Nephron (organoid): ENCODE measurements at regions not wholly inside any gene's neighbourhood (a gene's known extent, or its start where the extent isn't known, plus 50 kb on each side); places are given as distances from the start of the nearest gene placed in this dataset.

Experiments used
- H3K27ac Mint-ChIP-seq, 3 experiments: 2 replicates each; pipeline ENCODE4 v1.8.0; 2020; ENCODE audit warnings: mixed read lengths in 3 of 3, mild to moderate bottlenecking in 2 of 3, moderate library complexity in 1 of 3
- H3K27me3 Mint-ChIP-seq: 2 replicates; pipeline ENCODE4 v1.8.0; 2021; ENCODE audit warnings: low read depth, mild to moderate bottlenecking, moderate library complexity, mixed read lengths
- H3K36me3 Mint-ChIP-seq: 2 replicates; pipeline ENCODE4 v1.8.0; 2020; ENCODE audit warnings: low read depth, mixed read lengths
- H3K4me1 Mint-ChIP-seq: 2 replicates; pipeline ENCODE4 v1.8.0; 2020; ENCODE audit warnings: mixed read lengths
- H3K4me3 Mint-ChIP-seq, 3 experiments: 2 replicates each; pipeline ENCODE4 v1.8.0; 2020; ENCODE audit warnings: mild to moderate bottlenecking in 3 of 3, mixed read lengths in 3 of 3, moderate library complexity in 2 of 3
- H3K9me3 Mint-ChIP-seq: 2 replicates; pipeline ENCODE4 v1.8.0; 2020; ENCODE audit warnings: mixed read lengths
- TF ChIP-seq, protein P1 (sequence below), 3 experiments: fragments of 200-600 bp; sonication (generic); IDR thresholded peaks; one replicate each; pipeline ENCODE4 v1.5.0; 2021; ENCODE audit warnings: antibody characterized with exemption in 3 of 3; ENCODE audit not compliant: unreplicated experiment in 3 of 3

DNA sequence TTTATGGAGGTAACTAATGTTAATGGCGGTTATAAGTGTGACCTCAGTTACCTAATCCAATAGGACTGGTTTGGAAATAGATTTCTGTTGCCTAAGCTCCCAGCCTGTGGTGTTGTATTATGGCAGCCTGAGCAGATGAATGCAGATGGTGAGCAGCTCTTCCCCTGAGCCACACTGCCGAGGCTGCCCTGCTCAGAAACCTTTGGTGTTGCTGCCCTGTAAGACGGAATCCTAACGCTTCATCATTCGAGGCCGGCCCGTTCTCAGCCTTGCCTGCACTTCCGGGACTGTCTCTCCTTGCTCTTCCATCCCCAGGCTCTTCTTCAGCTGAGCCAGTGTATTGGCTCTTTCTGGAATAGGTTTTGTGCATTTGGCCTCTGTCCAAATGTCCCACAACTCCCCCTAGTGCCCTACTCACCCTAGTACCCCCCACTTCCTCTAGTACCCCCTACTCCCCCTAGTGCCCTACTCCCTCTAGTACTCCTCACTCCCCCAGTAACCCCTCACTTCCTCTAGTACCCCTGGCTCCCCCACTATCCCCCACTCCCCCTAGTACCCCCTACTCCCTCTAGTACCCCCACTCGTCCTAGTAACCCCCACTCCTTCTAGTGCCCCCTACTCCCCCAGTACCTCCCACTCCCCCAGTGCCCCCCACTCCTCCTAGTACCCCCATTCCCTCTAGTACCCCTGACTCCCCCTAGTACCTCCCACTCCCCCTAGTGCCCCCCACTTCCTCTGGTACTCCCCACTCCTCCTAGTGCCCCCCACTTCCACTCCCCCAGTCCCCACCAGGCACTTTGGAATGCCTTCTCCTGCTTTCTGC is 106.0 kb upstream of the TAF1B start:
- Mint-ChIP-seq H3K4me3 (no peak overlapping the region), H3K36me3 (no peaks in the 10 kb centered on the region), H3K4me1 (peaks cover 24% of the 10 kb centered on the region), H3K27ac (no peak overlapping the region), H3K9me3 (peaks cover 34% of the 10 kb centered on the region), H3K27me3 (peaks cover 9% of the 10 kb centered on the region)
- TF ChIP-seq, protein P1, sequence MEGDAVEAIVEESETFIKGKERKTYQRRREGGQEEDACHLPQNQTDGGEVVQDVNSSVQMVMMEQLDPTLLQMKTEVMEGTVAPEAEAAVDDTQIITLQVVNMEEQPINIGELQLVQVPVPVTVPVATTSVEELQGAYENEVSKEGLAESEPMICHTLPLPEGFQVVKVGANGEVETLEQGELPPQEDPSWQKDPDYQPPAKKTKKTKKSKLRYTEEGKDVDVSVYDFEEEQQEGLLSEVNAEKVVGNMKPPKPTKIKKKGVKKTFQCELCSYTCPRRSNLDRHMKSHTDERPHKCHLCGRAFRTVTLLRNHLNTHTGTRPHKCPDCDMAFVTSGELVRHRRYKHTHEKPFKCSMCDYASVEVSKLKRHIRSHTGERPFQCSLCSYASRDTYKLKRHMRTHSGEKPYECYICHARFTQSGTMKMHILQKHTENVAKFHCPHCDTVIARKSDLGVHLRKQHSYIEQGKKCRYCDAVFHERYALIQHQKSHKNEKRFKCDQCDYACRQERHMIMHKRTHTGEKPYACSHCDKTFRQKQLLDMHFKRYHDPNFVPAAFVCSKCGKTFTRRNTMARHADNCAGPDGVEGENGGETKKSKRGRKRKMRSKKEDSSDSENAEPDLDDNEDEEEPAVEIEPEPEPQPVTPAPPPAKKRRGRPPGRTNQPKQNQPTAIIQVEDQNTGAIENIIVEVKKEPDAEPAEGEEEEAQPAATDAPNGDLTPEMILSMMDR (IDR thresholded peaks at IDR 0.05; ENCODE audit: unreplicated experiment in 3 of 3) = no peak

DNA sequence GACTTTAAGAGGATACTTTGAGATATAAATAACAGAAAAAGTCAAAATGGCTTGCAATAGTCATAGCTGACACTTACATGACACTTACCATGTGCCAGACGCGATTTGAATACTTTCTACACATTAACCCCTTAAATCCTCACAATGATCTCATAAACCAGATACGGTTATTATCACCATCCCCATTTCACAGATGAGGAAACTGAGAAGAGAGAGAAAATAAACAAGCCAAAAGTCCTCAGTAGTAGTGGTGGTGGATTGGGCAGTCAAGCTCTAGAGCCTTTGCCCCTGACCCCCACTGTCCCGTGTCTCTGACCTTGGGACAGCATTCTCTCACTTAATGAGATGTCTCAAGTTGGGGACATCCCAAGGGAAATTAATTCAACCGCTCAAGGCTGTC is 105.2 kb upstream of the TAF1B start:
- peaks cover 24% of the 10 kb centered on the region for H3K4me1 Mint-ChIP-seq
- H3K36me3 Mint-ChIP-seq = no peaks in the 10 kb centered on the region
- TF ChIP-seq, protein P1 (IDR thresholded peaks at IDR 0.05; ENCODE audit: unreplicated experiment in 3 of 3) = no peak
- no peak overlapping the region for H3K4me3 Mint-ChIP-seq
- peak overlapping the region in 2 of 3 experiments; percentile 8 to 15 for H3K27ac Mint-ChIP-seq
- H3K27me3 Mint-ChIP-seq = peaks cover 9% of the 10 kb centered on the region
- H3K9me3 Mint-ChIP-seq = peaks cover 28% of the 10 kb centered on the region

DNA sequence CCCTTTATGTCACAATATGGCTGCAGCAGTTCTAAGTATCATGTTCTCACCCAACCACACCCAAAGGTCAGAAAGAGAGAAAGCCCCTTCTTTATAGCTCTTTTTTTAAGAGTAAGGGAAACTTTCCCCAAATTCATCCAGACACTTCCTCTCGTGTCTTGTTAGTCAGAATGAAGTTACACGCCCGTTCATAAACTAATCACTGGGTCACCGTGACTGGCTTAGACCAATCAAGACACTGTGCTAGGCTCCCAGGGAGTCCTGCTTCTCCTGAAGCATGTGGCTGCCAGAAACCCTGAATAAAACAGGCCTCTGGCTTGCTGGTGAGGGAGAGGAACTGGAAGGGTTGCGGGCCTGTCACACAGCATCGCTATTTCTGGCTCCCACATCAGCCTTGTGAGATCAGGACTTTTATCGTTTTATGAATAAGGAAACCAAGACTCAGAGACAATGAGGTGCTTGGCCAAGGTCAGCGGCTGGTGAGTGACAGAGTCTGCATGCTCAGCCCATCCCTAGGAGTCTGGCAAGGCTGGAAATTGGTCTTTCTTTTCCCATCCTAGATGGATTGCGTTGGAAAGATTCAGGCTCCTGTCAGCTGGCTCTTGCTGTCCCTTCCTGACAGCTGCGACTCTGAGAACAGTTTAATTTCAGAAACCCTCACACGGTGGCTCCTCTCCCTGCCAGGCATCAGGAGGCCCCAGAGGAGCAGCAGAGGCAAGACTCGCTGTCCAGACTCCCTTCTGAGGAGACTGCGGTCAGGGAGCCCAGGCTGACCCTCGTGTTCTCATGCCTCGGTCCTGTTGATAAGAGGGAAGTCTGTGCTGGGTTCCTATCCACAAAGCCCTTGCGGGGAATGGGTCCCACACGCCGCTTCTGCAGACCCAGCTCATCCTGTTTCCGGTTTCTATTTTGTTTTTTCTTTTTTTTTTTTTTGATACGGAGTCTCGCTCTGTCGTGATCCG is 104.5 kb upstream of the TAF1B start:
- TF ChIP-seq, protein P1 (IDR thresholded peaks at IDR 0.05; ENCODE audit: unreplicated experiment in 3 of 3) = no peak
- Mint-ChIP-seq H3K36me3 (no peaks in the 10 kb centered on the region), H3K4me1 (peaks cover 28% of the 10 kb centered on the region), H3K27me3 (peaks cover 9% of the 10 kb centered on the region), H3K27ac (peak overlapping the region in 2 of 3 experiments; percentile 8 to 15), H3K9me3 (peaks cover 26% of the 10 kb centered on the region), H3K4me3 (peak overlapping the region in 1 of 3 experiments; percentile 51)

DNA sequence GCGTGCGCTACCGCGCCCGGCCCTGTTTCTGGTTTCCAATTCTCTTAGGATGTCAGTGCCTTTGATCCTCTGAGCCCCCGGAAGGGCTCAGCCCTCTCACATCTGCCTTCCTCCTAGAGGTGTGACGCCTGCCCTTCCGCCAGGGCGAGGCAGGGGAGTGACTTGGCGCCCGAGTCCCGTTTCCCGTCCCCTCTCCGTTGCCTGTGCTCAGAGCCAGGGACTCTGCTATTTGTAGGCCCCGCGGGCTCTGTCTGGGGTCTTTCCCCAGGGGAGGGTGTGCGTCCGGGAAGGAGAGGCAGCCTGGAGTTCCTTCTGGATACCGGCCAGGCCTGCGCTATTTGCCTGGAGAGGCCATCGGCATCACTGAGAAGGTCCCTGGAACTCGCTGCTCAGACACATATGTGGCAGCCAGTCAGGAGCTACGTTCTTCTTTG is 103.7 kb upstream of the TAF1B start:
- TF ChIP-seq, protein P1 (IDR thresholded peaks at IDR 0.05; ENCODE audit: unreplicated experiment in 3 of 3) = no peak
- Mint-ChIP-seq H3K36me3 (no peaks in the 10 kb centered on the region), H3K9me3 (peaks cover 23% of the 10 kb centered on the region), H3K4me1 (peaks cover 28% of the 10 kb centered on the region), H3K27me3 (peaks cover 9% of the 10 kb centered on the region), H3K27ac (peak overlapping the region in 1 of 3 experiments; percentile 15), H3K4me3 (peak overlapping the region in 1 of 3 experiments; percentile 51)

DNA sequence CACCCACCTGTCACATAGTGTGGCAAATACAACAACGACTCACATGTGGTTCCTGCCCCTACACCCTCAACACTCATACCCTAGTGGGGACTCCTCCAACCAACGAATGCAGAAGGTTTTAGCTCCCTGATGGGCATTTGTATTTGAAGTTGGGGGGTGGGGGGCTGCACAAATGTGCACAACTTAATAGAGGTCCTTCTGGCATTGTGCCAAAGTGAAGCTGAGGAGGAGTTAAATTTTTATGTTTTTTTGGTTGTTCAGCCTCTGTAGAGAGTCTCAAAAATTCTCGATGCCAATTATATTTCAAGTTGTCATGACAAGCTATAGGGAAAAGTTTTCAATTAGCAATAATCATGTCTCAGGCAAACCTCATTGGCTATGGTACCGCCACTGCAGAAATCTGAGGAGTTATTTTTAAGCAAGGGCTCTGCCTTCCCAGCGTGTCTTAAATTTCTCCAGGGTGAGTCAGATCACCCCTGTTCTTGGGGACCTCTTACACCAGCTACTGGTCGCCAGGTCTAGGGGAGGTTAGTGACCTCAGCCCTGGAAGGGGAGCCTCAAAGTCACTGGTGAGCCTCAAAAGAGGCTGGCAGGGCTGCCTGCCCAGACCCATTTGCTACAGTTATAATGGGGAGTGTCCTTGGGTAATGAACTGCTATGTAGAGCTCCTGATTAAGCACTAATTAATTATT is 102.7 kb upstream of the TAF1B start:
- H3K27ac Mint-ChIP-seq = no peak overlapping the region
- H3K4me1 Mint-ChIP-seq = peaks cover 28% of the 10 kb centered on the region
- H3K27me3 Mint-ChIP-seq = peaks cover 9% of the 10 kb centered on the region

More for the DNA sequence above, 102.7 kb upstream of the TAF1B start:
- Mint-ChIP-seq H3K4me3 (no peak overlapping the region), H3K9me3 (peaks cover 15% of the 10 kb centered on the region), H3K36me3 (no peaks in the 10 kb centered on the region)
- TF ChIP-seq, protein P1 (IDR thresholded peaks at IDR 0.05; ENCODE audit: unreplicated experiment in 3 of 3) = no peak
